Stimulated activated CD4-positive, alpha-beta T cell treated with anti-CD3 and anti-CD28 coated beads, TNF-alpha, amount 100 ng/mL, for 1 hour (primary cell): ENCODE measurements at regions not wholly inside any gene's neighbourhood (a gene's known extent, or its start where the extent isn't known, plus 50 kb on each side); places are given as distances from the start of the nearest gene placed in this dataset.

Experiments used
- DNase-seq, 3 donors: peaks; one replicate each; pipeline ENCODE4 v3.0.0-alpha.2; 2020; ENCODE audit warnings: low read depth in 3 of 3, low spot score in 1 of 3

GRCh38 chr6:40312213-40313015, 274.8 kb downstream of the LRFN2 start:
- no peak for DNase-seq

DNA sequence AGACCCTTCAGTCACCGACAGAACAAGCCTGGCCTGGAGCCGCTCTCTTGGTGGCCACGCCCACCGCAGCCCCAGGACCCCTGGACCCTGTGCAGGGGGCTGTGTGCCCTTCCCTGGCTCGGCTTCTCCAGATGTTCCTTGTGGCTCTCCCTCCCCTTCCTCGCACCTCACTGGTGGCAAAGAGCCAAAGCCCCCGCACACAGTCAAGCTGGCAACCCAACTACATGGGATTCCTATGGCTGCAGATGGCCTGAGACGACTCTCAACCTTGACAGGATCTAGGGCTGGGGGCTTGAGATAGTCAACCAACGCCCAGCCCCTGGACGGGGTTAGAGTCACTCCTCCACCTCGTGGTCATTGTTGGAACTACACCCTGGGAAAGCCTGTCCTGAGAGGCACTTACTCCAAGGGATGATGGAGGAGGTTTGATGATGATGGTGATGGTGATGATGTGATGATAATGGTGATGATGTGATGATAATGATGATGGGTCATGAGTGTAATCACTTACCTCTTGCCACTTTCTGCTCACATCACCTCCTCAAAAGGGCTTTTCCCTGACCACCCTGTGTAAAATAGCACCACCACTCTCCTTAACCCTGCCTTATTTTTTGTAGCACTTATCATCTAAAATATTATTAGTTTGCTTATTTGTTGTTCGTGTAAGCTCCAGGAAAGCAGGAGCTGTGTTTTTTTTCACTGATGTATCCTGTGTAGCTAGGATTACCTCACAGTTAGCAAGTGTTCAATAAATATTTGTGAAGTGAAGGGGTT, 278.4 kb downstream of the LRFN2 start:
- peak in 1 of 3 donors; percentile 28 for DNase-seq

GRCh38 chr6:40307712-40308111, 279.5 kb downstream of the LRFN2 start:
- DNase-seq: no peak

- DNase-seq: no peak
Measured at GRCh38 chr6:40302856-40303454, 284.2 kb downstream of the LRFN2 start.

DNA sequence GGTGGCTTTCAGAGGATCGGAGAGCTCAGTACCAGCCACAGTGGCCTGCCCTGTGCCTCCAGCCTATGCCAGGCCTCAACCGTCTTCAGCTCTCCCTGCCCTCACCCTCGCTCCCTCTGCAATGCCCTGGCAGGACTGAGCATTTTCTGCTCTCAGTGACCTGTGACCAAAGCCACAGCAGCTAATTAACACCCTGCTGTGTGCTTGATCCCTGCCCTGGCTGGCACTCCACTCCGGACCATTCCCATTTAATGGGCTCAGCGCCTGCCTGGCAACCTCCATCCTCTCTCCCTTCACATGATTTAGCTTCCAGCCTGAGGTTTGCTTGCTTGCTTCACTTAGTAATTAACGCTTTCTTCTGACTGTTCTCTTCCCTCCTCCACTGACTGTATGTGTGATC, 287.5 kb downstream of the LRFN2 start:
- no peak for DNase-seq

GRCh38 chr6:40298207-40298606, 289.0 kb downstream of the LRFN2 start:
- DNase-seq: no peak

DNA sequence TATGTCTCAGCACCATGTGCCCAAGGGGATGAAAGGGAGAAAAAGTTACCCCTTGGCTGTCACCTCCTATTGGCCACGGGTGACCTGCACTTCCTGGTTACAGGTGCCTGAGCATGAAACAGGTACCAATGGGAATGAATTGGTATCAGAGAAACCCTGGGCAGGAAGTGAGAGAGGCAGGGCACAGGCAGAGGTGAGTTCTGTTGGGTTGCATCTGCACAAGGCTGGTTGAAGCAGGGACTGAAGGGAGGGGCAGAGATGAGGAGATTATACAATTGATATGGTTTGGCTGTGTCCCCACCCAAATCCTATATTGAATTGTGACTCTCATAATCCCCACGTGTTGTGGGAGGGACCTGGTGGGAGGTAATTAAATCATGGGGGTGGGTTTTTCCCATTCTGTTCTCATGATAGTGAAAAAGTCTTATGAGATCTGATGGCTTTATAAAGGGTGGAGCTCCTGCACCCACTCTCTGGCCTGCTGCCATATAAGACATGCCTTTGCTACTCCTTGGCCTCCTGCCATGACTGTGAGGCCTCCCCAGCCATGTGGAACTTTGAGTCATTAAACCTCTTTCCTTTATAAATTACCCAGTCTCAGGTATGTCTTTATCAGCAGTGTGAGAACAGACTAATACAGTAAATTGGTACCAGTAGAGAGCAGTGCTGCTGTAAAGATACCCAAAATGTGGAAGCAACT, 291.8 kb downstream of the LRFN2 start:
- DNase-seq: no peak

DNA sequence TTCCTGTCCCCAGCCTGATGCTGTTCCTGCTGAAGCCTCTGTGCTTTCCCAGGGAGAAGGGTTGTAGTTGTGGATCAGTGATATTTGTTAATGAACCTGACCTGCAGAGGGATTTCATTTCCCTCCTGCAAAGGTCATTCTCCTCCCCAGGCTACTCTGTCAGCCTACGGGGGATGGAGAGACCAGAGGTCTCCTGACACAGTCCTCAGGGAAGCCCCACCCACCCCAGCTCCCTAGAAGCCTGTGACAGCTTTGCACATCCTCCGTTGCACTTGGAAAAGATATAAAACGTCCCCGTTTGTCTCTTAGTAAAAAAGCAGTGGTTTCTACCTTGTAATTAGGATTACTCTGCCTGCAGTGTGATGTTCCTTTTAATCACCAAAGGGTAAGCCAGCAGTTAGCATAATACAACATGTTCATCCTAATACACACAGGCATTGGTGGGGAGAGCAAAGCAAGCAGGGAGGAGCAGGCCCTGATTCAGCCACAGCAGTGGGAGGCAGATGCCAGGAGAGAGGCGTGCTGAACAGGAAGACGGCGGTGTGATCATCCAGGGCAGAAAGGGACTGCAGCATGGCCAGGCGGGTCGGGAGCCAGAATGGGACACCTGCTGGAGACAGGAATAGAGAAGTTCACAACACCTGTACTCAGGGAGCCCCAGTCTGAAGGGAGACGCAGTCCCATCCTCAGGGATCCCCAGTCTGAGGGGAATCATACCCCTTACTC, 293.5 kb downstream of the LRFN2 start:
- DNase-seq: no peak

DNA sequence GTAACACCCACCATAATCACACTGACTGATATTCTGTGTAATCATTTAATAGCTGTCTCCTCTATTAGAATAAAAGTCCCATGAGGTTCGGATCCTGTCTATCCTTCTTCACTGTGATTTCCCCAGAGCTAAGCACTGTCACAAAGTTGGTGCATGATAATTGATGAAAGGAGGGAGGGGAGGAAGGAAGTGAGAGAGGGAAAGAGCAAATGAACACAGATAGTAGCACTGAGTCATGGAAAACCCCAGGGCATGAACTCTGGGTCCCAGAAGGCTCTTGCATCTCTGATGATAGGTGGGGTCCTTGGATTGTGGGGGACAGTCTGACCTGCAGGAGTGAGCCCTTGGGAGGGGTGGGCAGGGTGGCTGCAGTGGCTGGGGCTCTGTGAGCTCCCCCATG, 294.1 kb downstream of the LRFN2 start:
- DNase-seq: no peak

DNA sequence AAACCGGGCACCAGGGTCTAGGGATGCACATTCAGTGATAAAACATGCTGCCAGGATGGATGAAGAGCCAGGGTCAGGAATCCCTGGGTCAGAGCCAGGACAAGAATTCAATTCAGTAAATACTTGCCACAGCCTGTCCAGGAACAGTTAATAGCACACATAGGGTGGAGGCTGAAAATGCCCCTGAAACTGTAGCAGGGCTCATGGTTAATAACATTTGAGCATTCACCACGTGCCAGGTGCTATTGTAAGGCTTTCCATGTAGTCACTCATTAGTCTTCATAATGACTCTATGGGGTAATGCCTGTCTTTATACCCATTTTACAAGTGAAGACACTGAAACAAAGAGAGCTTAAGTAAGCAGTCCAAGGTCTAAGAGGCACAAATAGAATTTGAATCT, 296.3 kb downstream of the LRFN2 start:
- DNase-seq: no peak

GRCh38 chr6:40288919-40289318, 298.2 kb downstream of the LRFN2 start:
- DNase-seq: no peak

- no peak for DNase-seq
Measured at GRCh38 chr6:40287296-40287850, 299.8 kb downstream of the LRFN2 start.

DNA sequence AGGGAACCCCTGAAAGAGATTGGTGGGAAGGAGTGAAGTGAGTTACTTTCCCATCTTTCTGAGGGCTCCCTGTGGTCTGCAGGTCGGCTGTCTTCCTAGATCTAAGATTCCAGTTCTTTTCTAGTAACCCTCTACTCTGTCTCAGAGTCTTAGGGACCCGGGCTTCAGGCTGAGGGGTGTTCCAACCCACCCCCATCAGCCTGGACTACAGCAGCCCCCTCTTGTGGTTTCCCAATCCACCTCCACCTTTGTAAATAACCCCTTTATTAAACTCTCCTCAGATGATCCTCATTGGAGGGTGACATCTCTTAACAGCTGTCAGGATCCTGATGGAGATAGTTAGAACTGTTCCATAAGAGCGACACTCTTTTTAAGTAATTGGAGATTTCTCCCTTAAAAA, 300.4 kb downstream of the LRFN2 start:
- no peak for DNase-seq

- no peak for DNase-seq
Measured at GRCh38 chr6:40285996-40286395, 301.2 kb downstream of the LRFN2 start.

GRCh38 chr6:40285535-40285934, 301.6 kb downstream of the LRFN2 start:
- DNase-seq: no peak

- DNase-seq: no peak
Measured at GRCh38 chr6:40282986-40283385, 304.2 kb downstream of the LRFN2 start.

DNA sequence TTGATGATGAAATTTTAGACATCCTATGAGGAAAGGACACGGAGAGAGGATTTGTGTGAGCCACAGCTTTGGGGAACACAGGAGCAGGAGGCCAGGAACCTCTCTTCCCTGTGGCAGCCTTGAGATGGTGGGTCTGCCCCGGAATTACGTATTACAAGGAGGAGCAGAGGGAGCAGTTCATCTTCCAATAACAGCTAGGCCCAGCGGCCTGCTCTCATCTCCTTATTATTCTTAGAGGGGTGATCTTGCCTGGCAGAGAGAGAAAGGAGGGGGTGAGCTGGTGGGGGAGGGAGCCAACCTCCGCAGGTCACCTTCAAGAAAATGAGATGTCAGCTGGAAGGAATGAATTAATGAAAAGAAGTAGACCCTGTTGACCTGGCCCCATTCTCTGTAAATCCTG, 305.8 kb downstream of the LRFN2 start:
- no peak for DNase-seq

GRCh38 chr6:40280231-40280630, 306.9 kb downstream of the LRFN2 start:
- DNase-seq: no peak

- DNase-seq: no peak
Measured at GRCh38 chr6:40276141-40276540, 311.0 kb downstream of the LRFN2 start.

DNA sequence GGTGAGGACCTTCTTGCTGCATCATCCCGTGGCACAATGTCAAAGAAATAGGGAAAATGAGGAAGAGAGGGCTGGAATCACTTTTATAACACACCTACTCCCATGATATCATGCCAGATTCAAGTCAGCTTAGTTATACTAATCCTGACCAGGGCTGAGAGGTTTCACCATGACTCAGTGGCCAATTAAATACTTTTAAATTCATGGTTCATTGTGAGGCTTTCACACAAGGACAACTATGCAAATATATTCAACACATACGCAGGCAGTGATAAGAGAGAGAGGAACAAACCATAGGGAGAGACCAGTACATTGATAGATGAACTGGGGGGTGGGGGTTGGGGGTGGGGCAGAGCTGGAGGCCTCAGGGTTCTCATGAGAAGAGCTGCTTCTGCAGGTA, 313.1 kb downstream of the LRFN2 start:
- no peak for DNase-seq

DNA sequence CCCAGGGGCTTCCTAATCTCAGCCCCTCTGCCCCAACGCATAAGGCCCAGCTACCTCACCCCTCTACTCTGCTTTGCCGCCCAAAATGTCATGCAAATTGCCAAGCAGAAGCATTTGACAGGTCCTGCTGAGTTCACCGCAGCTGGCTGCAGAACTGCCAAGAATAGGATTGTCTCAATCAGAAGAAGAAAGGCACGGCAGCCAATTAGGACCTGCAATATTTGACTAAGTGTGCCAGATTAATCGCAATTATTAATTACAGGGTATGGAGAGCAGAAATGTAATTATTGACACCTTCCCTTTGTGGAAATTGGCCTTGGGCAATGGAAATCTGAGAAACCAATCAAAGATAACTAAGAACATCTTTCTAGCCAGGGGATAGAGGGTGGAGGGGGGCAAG, 318.6 kb downstream of the LRFN2 start:
- no peak for DNase-seq
